ENCODE measurements at regions not wholly inside any gene's neighbourhood (a gene's known extent, or its start where the extent isn't known, plus 50 kb on each side); places are given as distances from the start of the nearest gene placed in this dataset.

DNA sequence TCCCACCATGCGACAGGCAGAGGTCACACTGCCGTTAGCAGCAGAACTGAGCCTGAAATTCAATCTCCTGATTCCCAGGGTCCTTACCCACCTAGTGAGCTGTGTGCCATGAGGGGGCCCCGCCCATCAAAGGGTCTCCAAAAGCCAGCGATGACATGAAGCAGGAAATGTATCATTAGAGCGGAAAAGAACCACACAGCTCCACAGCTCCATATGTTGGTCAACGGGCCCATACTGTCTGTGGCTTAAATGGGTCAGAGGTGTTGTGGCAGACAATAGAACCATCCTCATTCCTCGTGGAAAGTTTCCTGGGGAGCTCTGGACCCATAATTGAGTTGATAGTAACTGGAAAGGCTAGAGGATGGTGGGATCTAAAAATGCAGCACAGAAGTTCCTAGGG is 68.1 kb upstream of the PODXL start:
- Histone ChIP-seq H3K36me3 (no peaks in the 10 kb centered on the region), H3K4me1 (peaks cover 6 to 10% of the 10 kb centered on the region in 2 donors), H3K9me3 (no peaks in the 10 kb centered on the region), H3K27ac (no peak overlapping the region), H3K4me3 (no peak overlapping the region), H3K27me3 (no peaks in the 10 kb centered on the region)
- intact Hi-C loops (cut with DNase I; ENCODE audit: low total_unique reads): no loop called here
- TF ChIP-seq, protein P1, sequence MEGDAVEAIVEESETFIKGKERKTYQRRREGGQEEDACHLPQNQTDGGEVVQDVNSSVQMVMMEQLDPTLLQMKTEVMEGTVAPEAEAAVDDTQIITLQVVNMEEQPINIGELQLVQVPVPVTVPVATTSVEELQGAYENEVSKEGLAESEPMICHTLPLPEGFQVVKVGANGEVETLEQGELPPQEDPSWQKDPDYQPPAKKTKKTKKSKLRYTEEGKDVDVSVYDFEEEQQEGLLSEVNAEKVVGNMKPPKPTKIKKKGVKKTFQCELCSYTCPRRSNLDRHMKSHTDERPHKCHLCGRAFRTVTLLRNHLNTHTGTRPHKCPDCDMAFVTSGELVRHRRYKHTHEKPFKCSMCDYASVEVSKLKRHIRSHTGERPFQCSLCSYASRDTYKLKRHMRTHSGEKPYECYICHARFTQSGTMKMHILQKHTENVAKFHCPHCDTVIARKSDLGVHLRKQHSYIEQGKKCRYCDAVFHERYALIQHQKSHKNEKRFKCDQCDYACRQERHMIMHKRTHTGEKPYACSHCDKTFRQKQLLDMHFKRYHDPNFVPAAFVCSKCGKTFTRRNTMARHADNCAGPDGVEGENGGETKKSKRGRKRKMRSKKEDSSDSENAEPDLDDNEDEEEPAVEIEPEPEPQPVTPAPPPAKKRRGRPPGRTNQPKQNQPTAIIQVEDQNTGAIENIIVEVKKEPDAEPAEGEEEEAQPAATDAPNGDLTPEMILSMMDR (IDR thresholded peaks at IDR 0.05): no peak
- TF ChIP-seq POLR2A (IDR thresholded peaks at IDR 0.05): no peak
- DNase-seq: no peak

DNA sequence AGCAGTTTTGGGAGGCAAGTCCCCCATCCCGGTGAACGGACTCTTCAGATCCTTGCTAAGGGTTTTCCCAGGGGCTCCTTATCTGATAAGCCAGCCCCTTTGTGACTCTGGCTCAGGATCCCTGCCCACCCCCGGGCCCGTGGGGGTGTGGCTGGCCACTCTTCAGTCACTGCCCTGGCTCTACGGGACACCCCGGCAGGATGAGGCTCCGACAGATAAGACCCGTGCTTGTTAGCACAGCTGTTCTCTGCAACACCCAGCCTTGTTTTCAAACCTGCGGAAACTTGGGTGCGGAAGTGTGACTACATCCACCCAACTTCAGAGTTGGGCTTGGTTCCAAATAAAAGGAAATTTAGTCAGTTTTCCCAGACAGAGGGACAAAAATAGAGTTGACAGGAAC is 66.7 kb upstream of the PODXL start:
- no peaks in the 10 kb centered on the region for H3K4me1 ChIP-seq

DNA sequence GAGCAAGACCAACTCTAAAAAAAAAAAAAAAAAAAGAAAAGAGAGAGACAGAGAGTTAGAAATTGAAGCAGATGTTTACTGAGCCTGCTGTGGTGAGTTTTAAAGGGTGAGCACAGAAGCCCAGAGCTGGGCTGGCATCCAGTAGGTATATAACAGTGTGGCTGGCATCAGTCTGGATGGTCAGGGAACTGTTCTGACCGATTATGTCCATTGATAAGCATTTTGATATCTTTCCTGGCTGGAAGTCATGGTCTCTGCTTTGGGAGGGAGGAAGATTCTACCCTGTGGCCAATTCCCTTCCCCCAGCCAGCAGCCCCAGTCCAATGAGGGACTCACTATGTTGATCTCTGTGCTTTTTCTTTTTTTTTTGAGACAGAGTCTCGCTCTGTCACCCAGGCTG is 65.2 kb upstream of the PODXL start:
- DNase-seq: no peak
- Histone ChIP-seq H3K4me3 (no peak overlapping the region), H3K36me3 (no peaks in the 10 kb centered on the region), H3K4me1 (no peaks in the 10 kb centered on the region), H3K27me3 (no peaks in the 10 kb centered on the region), H3K27ac (peak overlapping the region; percentile 35 to 57), H3K9me3 (no peaks in the 10 kb centered on the region)
- intact Hi-C loops (cut with DNase I; ENCODE audit: low total_unique reads): no loop called here
- no peak for TF ChIP-seq POLR2A (IDR thresholded peaks at IDR 0.05)
- TF ChIP-seq, protein P1 (IDR thresholded peaks at IDR 0.05): no peak

More for the DNA sequence above, 66.7 kb upstream of the PODXL start:
- intact Hi-C loops (cut with DNase I; ENCODE audit: low total_unique reads): no loop called here
- no peak overlapping the region for H3K4me3 ChIP-seq
- TF ChIP-seq, protein P1 (IDR thresholded peaks at IDR 0.05): no peak
- no peak for TF ChIP-seq POLR2A (IDR thresholded peaks at IDR 0.05)
- no peaks in the 10 kb centered on the region for H3K9me3 ChIP-seq
- no peaks in the 10 kb centered on the region for H3K27me3 ChIP-seq
- H3K27ac ChIP-seq: peak overlapping the region; percentile 14 to 46
- no peaks in the 10 kb centered on the region for H3K36me3 ChIP-seq
- DNase-seq: peak in 1 of 2 donors; percentile 59

DNA sequence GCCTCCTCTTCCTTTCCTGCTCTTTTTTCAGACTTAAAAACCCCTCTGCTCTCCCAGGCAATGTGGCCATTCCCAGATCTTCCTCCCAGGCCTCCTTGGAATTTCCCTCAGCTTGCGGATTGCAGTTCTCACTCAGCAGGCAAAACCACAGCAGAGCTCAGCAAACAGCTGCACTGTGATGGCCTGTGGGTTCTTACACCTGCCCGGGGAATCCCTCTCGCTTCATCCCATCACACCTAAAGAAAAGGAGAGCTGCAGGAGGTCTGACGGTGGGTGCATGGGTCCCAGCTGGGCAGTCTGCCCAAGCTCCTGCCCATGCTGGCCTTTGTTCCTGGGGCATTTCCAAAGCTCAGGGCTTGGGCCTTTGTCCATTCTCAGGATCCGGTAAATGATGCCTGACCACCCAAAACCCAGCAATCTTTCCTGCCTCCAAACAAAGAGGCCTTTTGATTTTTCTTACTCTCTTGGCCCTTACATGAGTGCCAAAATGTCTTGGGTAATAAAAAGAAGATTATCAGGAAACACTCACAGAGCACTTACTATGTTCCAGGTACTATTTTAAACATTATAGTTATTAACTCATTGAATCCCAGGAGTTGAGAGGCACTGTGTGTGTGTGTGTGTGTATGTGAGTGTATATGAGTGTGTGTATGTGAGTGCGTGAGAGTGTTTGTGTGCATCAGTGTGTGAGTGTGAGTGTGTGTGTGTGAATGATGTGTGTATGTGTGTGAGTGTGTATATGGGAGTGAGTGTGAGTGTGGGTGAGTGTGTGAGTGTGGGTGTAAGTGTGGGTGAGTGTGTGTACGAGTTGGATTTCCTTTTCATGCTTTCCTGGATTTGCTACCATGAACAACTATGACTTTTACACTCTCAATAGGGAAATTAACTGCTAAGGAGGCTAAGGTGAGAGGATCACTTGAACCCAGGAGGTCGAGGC is 64.5 kb upstream of the PODXL start:
- no peaks in the 10 kb centered on the region for H3K36me3 ChIP-seq
- no peak for DNase-seq
- intact Hi-C loops (cut with DNase I; ENCODE audit: low total_unique reads): no loop called here
- H3K9me3 ChIP-seq: no peaks in the 10 kb centered on the region
- H3K4me3 ChIP-seq: no peak overlapping the region
- H3K27me3 ChIP-seq: no peaks in the 10 kb centered on the region
- no peak for TF ChIP-seq POLR2A (IDR thresholded peaks at IDR 0.05)
- TF ChIP-seq, protein P1 (IDR thresholded peaks at IDR 0.05): no peak
- no peaks in the 10 kb centered on the region for H3K4me1 ChIP-seq
- H3K27ac ChIP-seq: peak overlapping the region; percentile 35 to 57
